CD4-positive, alpha-beta memory T cell (primary cell): ENCODE measurements at regions not wholly inside any gene's neighbourhood (a gene's known extent, or its start where the extent isn't known, plus 50 kb on each side); places are given as distances from the start of the nearest gene placed in this dataset.

Experiments used
- CTCF ChIA-PET: fragments of 350-600 bp; sonication (Branson Sonifier 250); formaldehyde crosslinking; loops from one replicate; lab custom pipeline; 2021; ENCODE audit warnings: inconsistent platforms; ENCODE audit not compliant: partially characterized antibody; lab: Charles Lee
- POLR2A ChIA-PET: fragments of 350-600 bp; sonication (Branson Sonifier 250); formaldehyde crosslinking; loops from one replicate; lab custom pipeline; 2021; ENCODE audit not compliant: partially characterized antibody; lab: Charles Lee
- DNase-seq, 5 donors: peaks; one replicate each; pipeline versions ENCODE4 v3.0.0 to v3.0.0-alpha.2; 2020 to 2022; ENCODE audit warnings: mixed read lengths in 1 of 5
- H3K27ac ChIP-seq: one replicate; pipeline ENCODE4 v1.7.0; 2013; ENCODE audit warnings: low read depth, low read length
- H3K27me3 ChIP-seq: 2 replicates; pipeline ENCODE4 v1.7.0; 2013; ENCODE audit warnings: mild to moderate bottlenecking, low read length, moderate library complexity; ENCODE audit not compliant: insufficient read depth
- H3K36me3 ChIP-seq: 2 replicates; pipeline ENCODE4 v1.7.0; 2013; ENCODE audit warnings: mild to moderate bottlenecking, low read length, moderate library complexity; ENCODE audit not compliant: insufficient read depth
- H3K4me1 ChIP-seq: 2 replicates; pipeline ENCODE4 v1.7.0; 2013; ENCODE audit warnings: mild to moderate bottlenecking, low read length, moderate library complexity; ENCODE audit not compliant: insufficient read depth
- H3K4me3 ChIP-seq, 2 donors: one replicate each; pipeline ENCODE4 v1.7.0; 2013; ENCODE audit warnings: low read length in 2 of 2, mild to moderate bottlenecking in 1 of 2
- H3K9me3 ChIP-seq, 2 donors: one replicate each; pipeline ENCODE4 v1.7.0; 2013; ENCODE audit warnings: low read length in 2 of 2, control low read depth in 1 of 2; ENCODE audit not compliant: control insufficient read depth in 1 of 2
- H3K27ac Mint-ChIP-seq, 7 donors: one replicate each; pipeline ENCODE4 v1.8.0; 2020 to 2021; ENCODE audit warnings: mixed read lengths in 7 of 7, mild to moderate bottlenecking in 6 of 7, inconsistent platforms in 3 of 7, moderate library complexity in 3 of 7
- H3K27me3 Mint-ChIP-seq, 2 donors: one replicate each; pipeline ENCODE4 v1.8.0; 2020 to 2021; ENCODE audit warnings: mixed read lengths in 2 of 2
- H3K36me3 Mint-ChIP-seq, 2 donors: one replicate each; pipeline ENCODE4 v1.8.0; 2020 to 2021; ENCODE audit warnings: mixed read lengths in 2 of 2, inconsistent platforms in 1 of 2, mild to moderate bottlenecking in 1 of 2
- H3K4me1 Mint-ChIP-seq, 4 donors: one replicate each; pipeline ENCODE4 v1.8.0; 2020 to 2021; ENCODE audit warnings: mixed read lengths in 4 of 4, mild to moderate bottlenecking in 1 of 4
- H3K4me3 Mint-ChIP-seq, 8 donors: one replicate each; pipeline ENCODE4 v1.8.0; 2020 to 2021; ENCODE audit warnings: mixed read lengths in 8 of 8, mild to moderate bottlenecking in 7 of 8, moderate library complexity in 6 of 8, inconsistent platforms in 3 of 8
- H3K9me3 Mint-ChIP-seq, 8 donors: one replicate each; pipeline ENCODE4 v1.8.0; 2020 to 2021; ENCODE audit warnings: mixed read lengths in 8 of 8, mild to moderate bottlenecking in 5 of 8, inconsistent platforms in 3 of 8, moderate library complexity in 1 of 8
- intact Hi-C: fragments of 100-400 bp; cut with micrococcal nuclease; formaldehyde crosslinking; loops from one replicate; pipeline ENCODE4 v1.15.1; 2023

- Mint-ChIP-seq H3K27me3 (peaks cover 0 to 7% of the 10 kb centered on the region in 2 donors), H3K27ac (no peak overlapping the region), H3K9me3 (peaks cover 0 to 1% (median 0%) of the 10 kb centered on the region in 8 donors), H3K4me3 (no peak overlapping the region), H3K4me1 (no peaks in the 10 kb centered on the region), H3K36me3 (no peaks in the 10 kb centered on the region)
- Histone ChIP-seq H3K9me3 (no peaks in the 10 kb centered on the region), H3K27ac (no peak overlapping the region), H3K36me3 (no peaks in the 10 kb centered on the region), H3K27me3 (no peaks in the 10 kb centered on the region), H3K4me1 (no peaks in the 10 kb centered on the region), H3K4me3 (no peak overlapping the region)
- CTCF ChIA-PET: no interaction called here
- no peak for DNase-seq
- POLR2A ChIA-PET: no interaction called here
- intact Hi-C loops: no loop called here
These were observed 165.6 kb upstream of the MIR17HG start for GRCh38 chr13:91181892-91182291.

DNA sequence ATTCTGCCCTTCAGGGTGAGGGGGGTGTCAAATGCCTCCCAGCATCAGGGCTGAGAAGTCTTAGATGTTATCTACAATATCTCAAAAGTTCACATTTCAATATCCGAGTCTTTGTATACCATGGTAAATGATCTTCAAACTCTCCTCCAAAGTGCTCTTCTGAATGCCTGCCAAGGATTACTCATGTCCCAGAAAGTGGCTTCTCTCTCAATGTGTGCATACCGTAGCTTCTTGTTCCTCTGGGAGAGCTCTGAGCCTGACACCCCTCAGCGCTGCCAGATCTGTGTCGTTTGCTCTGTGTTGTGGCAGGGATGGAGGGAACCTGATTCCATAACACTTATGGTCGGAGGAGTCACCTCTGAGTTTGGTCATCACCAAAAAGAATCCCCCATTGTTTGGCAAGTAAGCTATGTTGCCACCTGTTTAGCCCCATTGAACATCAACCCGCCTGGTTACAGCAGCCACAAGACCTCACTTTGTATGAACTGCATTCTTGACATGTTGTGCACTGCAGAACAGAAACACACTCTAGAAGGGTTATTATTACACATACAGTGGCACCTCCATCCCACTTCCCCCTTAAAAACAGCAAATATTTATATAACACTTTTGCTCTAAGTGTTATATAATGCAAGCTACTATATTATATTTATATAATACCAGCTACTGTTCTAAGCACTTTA, 163.1 kb upstream of the MIR17HG start:
- ChIA-PET POLR2A (no interaction called here), CTCF (no interaction called here)
- H3K4me1 Mint-ChIP-seq: no peaks in the 10 kb centered on the region
- no peaks in the 10 kb centered on the region for H3K27me3 ChIP-seq
- peaks cover 0 to 1% (median 0%) of the 10 kb centered on the region in 8 donors for H3K9me3 Mint-ChIP-seq
- H3K27me3 Mint-ChIP-seq: peaks cover 0 to 5% of the 10 kb centered on the region in 2 donors
- no peak for DNase-seq
- no peak overlapping the region for H3K4me3 Mint-ChIP-seq
- no peak overlapping the region for H3K4me3 ChIP-seq
- no peaks in the 10 kb centered on the region for H3K36me3 ChIP-seq
- H3K27ac ChIP-seq: no peak overlapping the region
- H3K36me3 Mint-ChIP-seq: no peaks in the 10 kb centered on the region
- intact Hi-C loops: no loop called here
- no peaks in the 10 kb centered on the region for H3K4me1 ChIP-seq
- no peak overlapping the region for H3K27ac Mint-ChIP-seq
- no peaks in the 10 kb centered on the region for H3K9me3 ChIP-seq

- no peaks in the 10 kb centered on the region for H3K36me3 ChIP-seq
- H3K4me1 Mint-ChIP-seq: no peaks in the 10 kb centered on the region
- H3K27me3 ChIP-seq: no peaks in the 10 kb centered on the region
These were observed 162.1 kb upstream of the MIR17HG start for GRCh38 chr13:91185294-91185863.

GRCh38 chr13:91187522-91187921, 160.0 kb upstream of the MIR17HG start:
- H3K36me3 ChIP-seq: no peaks in the 10 kb centered on the region
- POLR2A ChIA-PET: no interaction called here
- Mint-ChIP-seq H3K4me1 (no peaks in the 10 kb centered on the region), H3K4me3 (no peak overlapping the region), H3K27ac (no peak overlapping the region), H3K27me3 (no peaks in the 10 kb centered on the region), H3K9me3 (peaks cover 0 to 1% (median 0%) of the 10 kb centered on the region in 8 donors), H3K36me3 (no peaks in the 10 kb centered on the region)
- H3K27me3 ChIP-seq: no peaks in the 10 kb centered on the region
- no peak for DNase-seq
- no peaks in the 10 kb centered on the region for H3K4me1 ChIP-seq
- no peaks in the 10 kb centered on the region for H3K9me3 ChIP-seq
- CTCF ChIA-PET: no interaction called here
- intact Hi-C loops: no loop called here
- H3K4me3 ChIP-seq: no peak overlapping the region
- no peak overlapping the region for H3K27ac ChIP-seq

More at GRCh38 chr13:91185294-91185863, 162.1 kb upstream of the MIR17HG start:
- Histone ChIP-seq H3K4me1 (no peaks in the 10 kb centered on the region), H3K27ac (no peak overlapping the region), H3K4me3 (no peak overlapping the region), H3K9me3 (no peaks in the 10 kb centered on the region)
- intact Hi-C loops: no loop called here
- no peak overlapping the region for H3K4me3 Mint-ChIP-seq
- peaks cover 0 to 5% of the 10 kb centered on the region in 2 donors for H3K27me3 Mint-ChIP-seq
- H3K27ac Mint-ChIP-seq: no peak overlapping the region
- H3K9me3 Mint-ChIP-seq: peaks cover 0 to 1% (median 0%) of the 10 kb centered on the region in 8 donors
- no peaks in the 10 kb centered on the region for H3K36me3 Mint-ChIP-seq
- POLR2A ChIA-PET: no interaction called here
- CTCF ChIA-PET: no interaction called here
- DNase-seq: no peak

GRCh38 chr13:91189506-91189905, 158.0 kb upstream of the MIR17HG start:
- Histone ChIP-seq H3K36me3 (no peaks in the 10 kb centered on the region), H3K27me3 (no peaks in the 10 kb centered on the region), H3K9me3 (no peaks in the 10 kb centered on the region), H3K4me3 (no peak overlapping the region), H3K27ac (no peak overlapping the region), H3K4me1 (no peaks in the 10 kb centered on the region)
- Mint-ChIP-seq H3K4me1 (no peaks in the 10 kb centered on the region), H3K36me3 (no peaks in the 10 kb centered on the region), H3K9me3 (peaks cover 0 to 2% (median 0%) of the 10 kb centered on the region in 8 donors), H3K27me3 (peaks cover 0 to 2% of the 10 kb centered on the region in 2 donors), H3K4me3 (no peak overlapping the region), H3K27ac (no peak overlapping the region)
- CTCF ChIA-PET: no interaction called here
- no peak for DNase-seq
- intact Hi-C loops: no loop called here
- POLR2A ChIA-PET: no interaction called here

DNA sequence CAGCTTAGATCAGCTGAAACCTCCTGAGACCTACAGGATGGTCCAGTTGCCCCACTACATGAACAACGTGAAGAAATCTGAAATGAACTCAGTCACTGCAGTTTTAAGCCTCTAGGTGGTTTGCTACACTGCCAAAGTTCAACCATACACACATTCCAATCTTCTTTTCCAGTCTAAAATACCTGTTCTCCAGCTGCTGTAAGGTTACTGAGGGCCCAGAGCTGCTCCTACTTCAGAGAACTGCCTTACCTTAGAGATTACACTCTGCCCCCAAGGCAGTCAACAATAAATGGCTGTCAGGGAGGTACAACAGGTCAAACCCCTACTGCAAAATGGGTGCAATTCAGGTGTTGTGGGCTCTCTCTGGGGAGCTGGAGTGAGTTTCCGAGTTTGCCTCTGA, 154.1 kb upstream of the MIR17HG start:
- no peaks in the 10 kb centered on the region for H3K36me3 ChIP-seq
- H3K36me3 Mint-ChIP-seq: no peaks in the 10 kb centered on the region
- CTCF ChIA-PET: no interaction called here
- H3K4me1 ChIP-seq: no peaks in the 10 kb centered on the region
- peaks cover 0 to 5% of the 10 kb centered on the region in 2 donors for H3K27me3 Mint-ChIP-seq
- H3K4me3 ChIP-seq: no peak overlapping the region
- DNase-seq: no peak
- peaks cover 0 to 2% (median 0%) of the 10 kb centered on the region in 8 donors for H3K9me3 Mint-ChIP-seq
- no peak overlapping the region for H3K27ac ChIP-seq
- no peaks in the 10 kb centered on the region for H3K27me3 ChIP-seq
- H3K4me1 Mint-ChIP-seq: no peaks in the 10 kb centered on the region
- intact Hi-C loops: no loop called here
- H3K9me3 ChIP-seq: no peaks in the 10 kb centered on the region
- H3K4me3 Mint-ChIP-seq: no peak overlapping the region
- POLR2A ChIA-PET: no interaction called here
- no peak overlapping the region for H3K27ac Mint-ChIP-seq

DNA sequence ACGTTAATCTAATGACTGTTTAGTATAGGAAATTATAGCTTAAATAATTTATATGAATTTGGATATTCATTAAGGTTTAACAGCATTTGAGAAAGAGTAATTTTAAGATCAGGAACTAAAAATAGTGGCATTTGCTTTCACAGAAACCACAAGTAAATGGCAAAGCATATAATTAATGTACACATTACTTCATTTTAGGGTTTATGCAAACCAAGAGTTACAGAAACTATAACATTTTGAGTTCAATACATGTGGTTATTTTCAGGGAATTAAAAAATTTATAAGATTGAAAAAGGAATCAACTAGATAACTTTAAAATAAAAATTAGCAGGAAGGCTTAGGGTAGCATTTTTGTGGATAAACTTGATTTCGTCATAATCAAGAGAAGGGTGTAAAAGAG, 151.7 kb upstream of the MIR17HG start:
- peaks cover 0 to 5% of the 10 kb centered on the region in 2 donors for H3K27me3 Mint-ChIP-seq
- Histone ChIP-seq H3K36me3 (no peaks in the 10 kb centered on the region), H3K9me3 (no peaks in the 10 kb centered on the region), H3K4me3 (no peak overlapping the region), H3K27me3 (no peaks in the 10 kb centered on the region), H3K4me1 (no peaks in the 10 kb centered on the region), H3K27ac (no peak overlapping the region)
- DNase-seq: no peak
- ChIA-PET POLR2A (no interaction called here), CTCF (no interaction called here)
- intact Hi-C loops: no loop called here
- no peaks in the 10 kb centered on the region for H3K36me3 Mint-ChIP-seq
- H3K27ac Mint-ChIP-seq: no peak overlapping the region
- no peak overlapping the region for H3K4me3 Mint-ChIP-seq
- no peaks in the 10 kb centered on the region for H3K4me1 Mint-ChIP-seq
- H3K9me3 Mint-ChIP-seq: peaks cover 0 to 2% (median 0%) of the 10 kb centered on the region in 8 donors
